Esophagus squamous epithelium (tissue), 4 donors: ENCODE measurements at regions not wholly inside any gene's neighbourhood (a gene's known extent, or its start where the extent isn't known, plus 50 kb on each side); places are given as distances from the start of the nearest gene placed in this dataset.

Source experiments
- CTCF ChIP-seq, 6 experiments: fragments of 450-650 bp in 4 of 6; fragments of 200-600 bp in 2 of 6; sonication (generic) in 2 of 6; IDR thresholded peaks; one replicate each; pipeline ENCODE4 v1.5.1; 2016 to 2019; ENCODE audit warnings: antibody characterized with exemption in 6 of 6, mild to moderate bottlenecking in 4 of 6, moderate library complexity in 4 of 6
- POLR2A ChIP-seq, 4 donors: fragments of 450-650 bp; IDR thresholded peaks; one replicate each; pipeline ENCODE4 v1.6.1; 2017; ENCODE audit warnings: antibody characterized with exemption in 4 of 4, mild to moderate bottlenecking in 4 of 4, moderate library complexity in 3 of 4

GRCh38 chr5:164688437-164688836, 1183.0 kb downstream of the MAT2B start:
- TF ChIP-seq CTCF (IDR thresholded peaks at IDR 0.05) (no peak), POLR2A (IDR thresholded peaks at IDR 0.05) (no peak)
